HG02943 (cell line): ENCODE measurements at regions not wholly inside any gene's neighbourhood (a gene's known extent, or its start where the extent isn't known, plus 50 kb on each side); places are given as distances from the start of the nearest gene placed in this dataset.
"Not testable (repeated sequence)": the region's sequence is repeated elsewhere in the genome, so short reads cannot be mapped to it uniquely, and the experiment has no call there.

Experiments used
- ATAC-seq: cut with Tn5 transposase; IDR thresholded peaks from one replicate; pipeline ENCODE4 v1.9.1; 2021; ENCODE audit warnings: mild to moderate bottlenecking, low read depth, moderate library complexity; ENCODE audit not compliant: unreplicated experiment

DNA sequence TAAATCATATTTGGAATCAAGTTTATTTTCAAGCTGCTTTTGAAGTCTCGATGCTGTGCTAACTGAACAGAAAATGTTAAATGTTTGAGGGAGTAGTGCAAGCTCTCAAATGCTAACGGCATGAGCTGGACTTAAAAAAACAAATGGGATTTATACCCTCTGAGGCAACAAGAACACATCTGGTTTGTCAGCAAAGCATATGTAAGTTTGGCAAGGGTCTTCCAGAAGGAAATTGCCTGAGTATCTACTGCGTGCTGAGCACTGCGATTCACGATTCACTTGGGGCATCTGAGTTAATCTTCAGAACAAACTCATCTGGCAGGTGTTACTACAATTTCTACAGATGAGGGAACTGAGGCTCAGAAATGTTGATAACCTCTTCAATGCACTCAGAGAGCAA lies 98.4 kb upstream of the C9orf72 start:
- ATAC-seq = no peak

DNA sequence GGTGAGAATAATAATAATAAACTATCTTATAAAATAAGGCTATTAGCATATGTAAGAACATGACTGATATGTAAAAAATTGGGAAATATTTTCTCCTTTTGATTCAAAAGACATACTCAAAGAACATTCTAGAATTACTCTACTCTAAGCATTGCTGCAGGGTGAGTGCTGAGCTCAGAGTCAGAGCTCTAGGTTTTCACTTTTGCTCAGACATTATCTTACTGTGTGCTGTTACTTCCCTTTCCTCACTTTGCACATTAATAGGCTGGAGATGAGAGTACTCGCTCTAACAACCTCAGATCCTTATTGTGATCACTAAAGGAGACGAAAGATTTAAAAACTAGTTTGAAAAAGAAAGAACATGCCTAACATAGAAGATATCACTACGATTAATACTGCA lies 99.4 kb upstream of the C9orf72 start:
- no peak for ATAC-seq

DNA sequence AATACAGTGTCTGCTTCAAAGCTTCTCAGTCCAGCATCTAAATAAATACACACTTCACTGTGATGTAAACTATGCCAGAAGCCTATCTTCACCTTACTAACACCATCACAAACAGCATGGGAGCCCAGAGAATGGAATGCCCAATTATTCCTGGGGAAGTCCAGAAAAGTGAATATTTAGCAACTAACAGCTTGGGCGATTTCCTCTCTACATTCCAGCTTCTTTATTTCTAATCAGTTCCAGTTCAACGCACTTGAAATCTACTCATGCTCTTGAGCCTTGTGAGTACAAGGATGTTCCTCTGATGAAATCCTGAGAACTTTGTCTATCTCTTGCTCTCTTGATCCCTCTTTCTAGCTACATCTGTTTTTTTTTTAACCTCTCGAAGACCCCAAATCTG lies 100.4 kb upstream of the C9orf72 start:
- no peak for ATAC-seq

DNA sequence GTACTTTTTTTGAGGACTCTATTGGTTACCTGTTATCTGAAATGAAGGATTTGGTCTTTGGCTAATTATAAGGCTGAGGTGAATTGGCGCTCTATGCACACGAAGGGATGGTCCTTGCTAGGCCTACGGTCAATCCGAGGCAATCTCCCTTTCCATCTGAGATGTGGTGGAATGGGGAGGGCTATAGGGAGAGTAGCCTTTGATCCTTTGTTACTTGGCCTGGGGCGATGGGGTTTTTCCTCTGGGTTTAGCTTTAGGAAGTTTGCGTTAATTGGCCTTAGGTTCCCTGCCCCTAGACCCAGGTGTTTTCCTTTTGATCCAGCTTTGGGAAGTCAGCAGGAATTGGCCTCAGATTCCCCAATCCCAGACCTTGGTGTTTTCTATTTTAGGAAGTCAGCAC lies 102.1 kb upstream of the C9orf72 start:
- no peak for ATAC-seq

DNA sequence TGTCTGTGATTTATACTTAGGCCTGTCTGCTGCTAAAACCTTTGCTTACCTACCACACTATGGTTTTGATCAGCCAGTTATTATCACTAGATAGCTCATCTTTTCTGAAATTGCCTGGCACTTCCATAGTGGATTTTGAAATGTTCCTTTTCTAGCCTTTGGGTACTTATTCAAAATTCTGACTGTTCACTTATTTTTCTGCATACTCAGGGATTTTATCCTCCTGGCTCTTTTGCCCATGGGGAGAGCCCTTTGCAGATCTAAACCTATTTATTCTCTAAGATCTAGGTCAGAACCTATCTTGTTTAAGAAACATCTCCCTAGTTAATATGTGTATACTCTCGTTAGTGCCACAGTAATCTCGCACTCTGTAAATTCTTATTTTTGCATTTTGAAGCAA lies 103.5 kb upstream of the C9orf72 start:
- no peak for ATAC-seq

DNA sequence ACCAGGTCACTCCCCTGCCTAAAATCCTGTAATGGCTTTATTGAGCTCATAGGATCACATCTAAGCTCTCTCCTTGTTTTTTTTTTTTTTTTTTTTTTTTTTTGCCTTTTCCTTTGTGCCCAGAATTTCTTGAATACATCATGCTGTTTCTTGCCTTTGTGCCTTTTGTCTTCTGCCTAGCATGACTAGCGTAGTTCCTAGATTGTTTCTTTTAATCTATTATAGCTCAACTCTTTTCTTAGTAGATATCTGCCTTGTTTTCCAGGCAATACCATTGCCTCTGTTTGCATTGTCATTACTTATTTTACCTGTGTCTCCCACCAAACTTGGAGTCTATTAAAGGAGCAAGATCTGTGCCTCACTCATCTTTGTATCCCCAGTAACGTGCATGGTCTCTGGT lies 106.1 kb upstream of the C9orf72 start:
- ATAC-seq = no peak

DNA sequence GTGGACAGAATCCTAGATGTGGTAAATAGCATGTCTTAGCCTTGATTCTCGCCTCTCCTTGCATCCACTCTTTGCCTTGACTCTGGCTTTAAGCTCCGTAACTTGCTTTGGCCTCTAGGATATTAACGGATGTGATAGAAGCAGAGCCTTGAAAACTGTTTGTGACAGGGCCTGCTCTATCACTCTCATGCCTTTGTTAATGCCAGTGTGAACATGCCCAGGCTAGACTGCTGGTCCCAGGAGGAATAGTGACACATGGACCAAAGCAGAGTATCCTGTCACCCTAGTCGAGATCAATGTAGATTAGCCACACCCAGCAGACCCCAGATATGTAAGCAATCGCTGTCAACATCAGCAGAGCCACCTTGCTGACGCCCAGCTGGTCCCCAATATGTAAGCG lies 109.9 kb upstream of the C9orf72 start:
- ATAC-seq = no peak

DNA sequence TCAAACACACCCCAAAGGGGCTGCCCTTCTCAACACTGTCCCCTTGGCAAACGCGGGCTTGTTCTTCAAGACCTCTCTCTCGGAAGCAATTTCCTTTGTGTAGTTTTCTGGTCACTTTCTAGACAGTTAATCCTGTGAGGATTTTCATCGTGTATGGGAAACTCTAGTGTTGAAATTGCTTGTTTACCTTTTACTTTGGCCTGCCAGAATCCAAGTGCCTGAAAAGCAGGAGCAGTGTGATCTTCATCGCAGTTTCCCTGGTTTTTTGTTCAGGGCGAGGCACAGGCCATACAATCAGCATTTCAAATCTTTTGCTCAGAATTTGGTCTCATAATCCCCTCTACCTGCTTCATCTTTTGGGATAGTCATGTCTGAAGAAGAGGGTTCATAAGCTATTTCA lies 115.7 kb upstream of the C9orf72 start:
- no peak for ATAC-seq

DNA sequence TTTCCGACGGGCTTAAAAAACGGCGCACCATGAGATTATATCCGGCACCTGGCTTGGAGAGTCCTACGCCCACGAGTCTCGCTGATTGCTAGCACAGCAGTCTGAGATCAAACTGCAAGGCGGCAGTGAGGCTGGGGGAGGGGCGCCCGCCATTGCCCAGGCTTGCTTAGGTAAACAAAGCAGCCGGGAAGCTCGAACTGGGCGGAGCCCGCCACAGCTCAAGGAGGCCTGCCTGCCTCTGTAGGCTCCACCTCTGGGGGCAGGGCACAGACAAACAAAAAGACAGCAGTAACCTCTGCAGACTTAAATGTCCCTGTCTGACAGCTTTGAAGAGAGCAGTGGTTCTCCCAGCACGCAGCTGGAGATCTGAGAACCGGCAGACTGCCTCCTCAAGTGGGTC lies 117.5 kb upstream of the C9orf72 start:
- not testable (repeated sequence) for ATAC-seq

DNA sequence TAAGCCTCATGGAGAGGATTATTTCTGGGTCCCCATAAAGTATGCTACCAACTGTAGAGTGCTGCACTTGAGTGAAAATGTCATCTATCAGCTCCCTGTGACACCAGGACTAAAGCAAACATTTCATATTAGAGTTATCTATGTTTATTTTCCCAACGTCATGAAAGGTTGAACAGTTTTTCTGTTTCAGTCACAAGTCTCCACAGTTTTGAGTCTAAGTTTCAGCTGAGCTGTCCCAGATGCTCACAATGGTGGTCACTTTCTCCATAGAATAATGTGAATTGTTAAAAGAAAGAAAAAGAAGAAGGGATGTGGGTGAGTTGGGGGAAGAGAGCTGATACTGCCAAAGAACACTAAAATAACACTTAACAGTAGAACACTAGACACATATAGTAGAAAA lies 126.3 kb upstream of the C9orf72 start:
- no peak for ATAC-seq

DNA sequence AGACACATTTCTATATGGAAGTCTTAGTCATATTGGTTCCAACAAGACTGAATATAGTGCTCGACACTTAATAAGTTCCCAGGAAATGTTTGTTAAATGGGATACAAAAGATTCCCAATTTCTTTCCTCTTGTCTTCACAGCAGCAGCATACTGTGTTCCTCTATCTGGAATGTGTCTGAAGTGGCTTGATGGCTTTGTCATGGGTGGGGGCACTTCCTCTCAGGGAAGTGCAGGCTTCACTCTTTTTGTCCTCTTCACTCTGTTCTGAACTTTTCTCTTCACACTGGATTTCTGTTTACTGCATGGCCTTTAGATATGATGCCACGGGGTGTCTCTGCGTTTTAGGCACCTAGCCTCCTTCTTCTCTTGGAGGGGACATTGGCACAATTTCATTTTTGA lies 127.7 kb upstream of the C9orf72 start:
- ATAC-seq = no peak

DNA sequence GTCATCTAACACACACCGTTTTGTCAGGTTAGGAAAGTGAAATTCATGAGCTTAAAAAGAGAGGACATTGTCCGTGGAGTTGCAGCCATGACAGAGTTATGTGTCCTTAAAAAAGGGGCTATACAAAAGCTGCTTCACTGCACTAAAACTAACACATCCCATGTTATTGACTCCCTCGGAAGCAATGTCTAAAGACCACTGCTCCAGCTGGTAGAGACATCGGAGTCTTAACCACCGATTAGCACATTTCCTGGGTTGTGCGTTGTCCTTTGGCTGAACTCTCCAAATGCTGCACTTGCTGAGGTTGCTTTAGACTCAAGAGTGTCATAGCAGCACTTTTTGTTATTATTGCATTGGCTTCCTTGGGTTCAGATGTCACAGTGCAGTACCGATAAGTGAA lies 128.3 kb upstream of the C9orf72 start:
- ATAC-seq = no peak

DNA sequence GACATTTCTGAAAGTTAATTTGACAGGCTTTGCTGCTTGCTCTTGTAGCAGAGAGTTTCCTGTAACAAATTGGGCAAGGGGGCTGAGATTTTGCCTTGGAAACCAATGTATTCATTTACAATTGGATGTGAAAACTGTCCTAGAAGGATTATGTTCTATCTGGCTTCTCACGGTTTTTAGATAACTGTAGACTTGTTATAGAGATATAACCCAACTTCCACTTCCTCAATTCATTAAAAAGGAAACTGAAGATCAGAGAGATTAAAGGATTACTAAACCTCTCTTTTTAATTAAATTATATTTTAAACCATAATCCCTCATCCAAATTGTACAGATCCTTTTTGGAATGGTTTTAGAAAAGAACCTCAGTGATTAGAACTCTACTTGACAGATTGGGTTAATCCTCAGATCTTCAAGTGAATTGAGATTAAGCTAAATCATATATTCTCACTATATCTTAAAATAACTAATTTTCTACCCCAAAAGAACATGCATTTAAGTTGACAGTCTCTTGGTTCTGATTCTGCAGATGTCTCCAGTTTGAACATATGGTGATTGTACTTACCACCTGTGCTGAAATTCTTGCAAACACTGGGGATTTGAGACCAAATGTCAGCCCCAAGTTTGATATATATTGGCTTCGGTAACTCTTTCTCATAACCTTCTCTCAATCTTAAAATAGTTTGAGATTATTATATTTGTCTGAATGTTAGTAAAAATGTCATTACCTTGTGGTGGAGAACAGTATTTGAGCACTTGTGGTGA lies 130.1 kb upstream of the C9orf72 start:
- ATAC-seq = no peak

DNA sequence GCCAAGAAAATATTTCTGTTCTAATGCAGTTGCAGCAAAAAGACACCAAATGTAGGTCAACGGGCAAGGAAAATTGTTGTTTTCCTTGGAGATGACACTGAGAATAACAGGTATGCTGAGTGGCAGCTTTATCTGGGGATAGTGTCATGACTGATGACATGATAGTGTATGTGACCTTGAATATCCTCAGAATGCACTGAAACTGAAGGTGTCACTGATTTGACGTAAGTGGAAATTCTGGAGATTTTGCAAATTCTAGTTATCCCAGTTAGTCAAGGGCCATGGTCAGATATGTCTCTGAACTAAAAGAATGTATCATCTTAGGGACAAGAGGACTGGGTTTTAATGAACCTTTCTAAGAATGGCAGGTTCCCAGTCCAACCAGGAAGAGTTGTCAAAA lies 138.0 kb upstream of the C9orf72 start:
- ATAC-seq = no peak

DNA sequence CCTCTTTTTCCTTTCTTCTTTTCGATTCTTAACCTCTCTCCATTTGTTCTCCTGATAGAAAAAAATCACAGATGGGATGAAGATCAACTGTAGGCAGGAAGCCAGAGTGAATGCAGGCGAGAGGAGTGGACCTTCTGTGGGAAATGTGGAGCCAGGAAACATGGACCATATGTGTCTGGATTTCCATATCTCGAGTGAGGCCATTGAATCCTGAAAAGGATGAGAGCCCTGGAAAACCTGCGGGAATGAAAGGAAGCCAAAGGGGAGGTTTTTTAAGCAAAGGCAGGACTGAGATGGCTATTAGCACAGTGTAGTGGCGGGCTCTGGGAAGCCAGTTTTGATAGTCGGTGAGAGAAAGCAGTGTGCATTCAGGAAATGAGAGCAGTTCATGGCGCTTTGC lies 139.5 kb upstream of the C9orf72 start:
- no peak for ATAC-seq

DNA sequence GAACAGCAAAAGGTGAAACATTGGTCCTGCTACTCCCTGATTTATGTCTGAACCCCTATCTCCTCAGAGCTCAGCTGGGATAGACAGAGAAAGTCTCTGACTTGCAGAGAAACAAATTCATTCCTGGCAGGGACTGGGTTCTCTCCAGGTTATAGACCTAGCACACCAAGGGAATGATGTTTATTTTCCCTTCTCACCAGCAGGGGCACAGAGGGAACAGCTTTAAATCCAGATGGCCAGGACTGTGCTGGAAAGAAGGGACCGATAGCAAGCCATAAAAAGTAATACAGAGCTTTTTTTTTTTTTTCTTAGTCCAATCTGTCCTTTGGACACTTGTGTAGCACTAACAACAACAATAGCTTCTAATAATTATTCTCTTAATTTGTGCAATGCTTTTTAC lies 141.1 kb upstream of the C9orf72 start:
- ATAC-seq = no peak

DNA sequence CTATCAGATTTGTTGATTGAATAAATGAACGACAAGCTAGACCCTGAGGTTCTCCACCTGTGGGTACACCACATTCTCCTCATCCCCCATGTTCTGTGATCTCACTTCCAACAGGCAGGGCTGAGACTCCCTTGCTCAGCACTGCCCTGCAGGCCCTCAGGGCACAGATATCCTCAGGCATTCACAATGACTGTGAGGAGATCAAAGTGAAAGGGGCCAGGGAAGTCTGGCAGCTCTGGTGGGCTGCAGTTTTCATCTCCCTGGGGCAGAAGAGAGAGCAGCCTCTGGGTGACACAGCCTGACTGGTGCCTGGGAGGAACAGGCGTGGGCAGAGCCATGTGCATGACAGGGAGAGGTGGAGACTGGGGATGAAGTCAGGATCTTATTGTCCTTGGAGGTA lies 142.4 kb upstream of the C9orf72 start:
- no peak for ATAC-seq

DNA sequence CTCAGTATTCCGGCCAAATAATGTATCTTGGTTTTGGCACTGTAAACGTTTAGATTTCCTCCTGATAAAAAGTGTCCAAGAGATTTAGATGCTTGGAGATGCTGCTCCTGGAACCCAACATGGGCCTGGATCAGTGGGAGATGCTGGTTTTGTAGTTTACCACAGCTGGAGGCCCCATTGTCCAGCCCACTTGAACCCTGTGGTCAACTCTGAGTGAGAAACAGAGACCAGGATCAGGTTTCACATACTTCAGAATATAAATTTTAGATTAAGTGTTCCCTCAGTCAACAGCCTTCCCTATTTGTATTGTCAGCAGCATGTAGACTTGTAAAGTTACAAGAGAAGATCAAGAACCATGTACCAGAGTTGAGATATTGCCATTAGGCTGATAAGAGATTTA lies 144.7 kb upstream of the C9orf72 start:
- no peak for ATAC-seq

DNA sequence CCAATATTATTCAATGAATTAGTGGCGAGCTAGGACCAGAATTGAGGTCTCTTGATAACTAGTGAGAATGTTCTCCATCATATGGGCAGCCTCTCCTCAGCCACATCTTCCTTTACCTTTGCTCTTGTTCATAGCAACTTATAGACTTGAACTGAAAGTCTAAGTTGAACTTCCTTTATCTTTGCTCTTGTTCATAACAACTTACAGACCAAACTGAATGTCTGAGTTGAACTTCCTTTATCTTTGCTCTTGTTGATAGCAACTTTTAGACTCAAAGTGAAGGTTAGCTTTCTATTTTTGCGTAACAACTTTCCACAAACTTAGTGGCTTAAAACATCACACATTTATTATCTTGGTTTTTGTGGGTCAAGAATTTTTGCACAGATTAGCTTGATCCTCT lies 146.4 kb upstream of the C9orf72 start:
- ATAC-seq = no peak

DNA sequence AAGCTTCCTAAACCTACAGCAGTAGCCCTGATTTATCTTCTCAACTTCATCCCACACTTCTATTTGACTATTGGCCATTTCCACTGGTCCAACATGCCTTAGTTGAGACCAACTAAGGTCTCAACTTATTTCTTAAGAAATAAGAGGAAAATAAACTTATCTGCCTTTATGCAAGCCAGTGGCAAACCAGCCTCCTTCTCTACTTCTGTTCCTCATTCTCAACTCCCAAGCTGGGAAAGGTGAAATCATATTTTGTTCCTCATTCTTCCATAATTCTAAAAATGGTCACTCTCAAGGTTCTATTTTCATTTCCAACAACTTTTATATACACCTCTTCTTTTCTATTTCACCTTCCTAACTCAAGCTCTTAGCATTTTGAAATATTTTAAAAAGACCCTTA lies 149.6 kb upstream of the C9orf72 start:
- no peak for ATAC-seq

DNA sequence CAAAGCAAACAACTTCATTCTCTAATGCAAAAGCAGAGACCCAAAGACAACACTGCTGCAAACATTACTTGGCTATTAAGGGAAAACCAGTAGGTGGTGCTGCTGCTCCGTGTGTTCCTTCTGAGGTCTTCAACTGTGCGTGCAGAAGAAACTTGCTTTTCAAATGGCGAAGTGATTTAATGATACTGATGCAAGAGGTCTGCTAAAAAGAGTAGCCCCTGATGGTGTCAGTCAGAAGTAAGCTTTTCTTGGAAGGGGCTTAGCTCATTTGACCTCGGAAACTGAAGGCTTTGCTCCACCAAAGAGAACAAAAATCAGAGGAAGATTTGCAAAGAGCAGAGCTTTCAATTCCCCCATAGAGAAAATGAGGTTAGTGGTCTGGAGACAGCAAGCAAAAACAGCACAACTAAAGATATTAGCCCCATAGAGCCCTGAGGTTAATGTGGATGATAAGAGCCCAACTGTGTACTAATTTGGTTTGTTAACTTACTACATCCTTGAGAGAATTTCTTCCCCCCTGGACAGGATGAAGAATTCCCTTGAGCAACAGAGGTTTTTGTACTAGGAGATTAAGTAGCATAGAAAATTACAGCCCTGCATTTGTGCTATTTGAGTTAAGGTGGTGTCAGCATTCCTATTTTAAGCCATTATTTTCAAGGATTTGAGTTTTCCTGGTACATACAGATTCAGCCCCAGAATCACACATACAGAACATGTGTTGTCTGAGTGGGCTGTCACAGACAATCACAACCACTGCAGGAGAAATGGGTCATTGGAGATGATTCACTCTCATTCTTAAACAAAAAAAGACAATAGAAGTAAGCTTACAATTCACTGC lies 153.2 kb upstream of the C9orf72 start:
- ATAC-seq = peak; percentile 72

DNA sequence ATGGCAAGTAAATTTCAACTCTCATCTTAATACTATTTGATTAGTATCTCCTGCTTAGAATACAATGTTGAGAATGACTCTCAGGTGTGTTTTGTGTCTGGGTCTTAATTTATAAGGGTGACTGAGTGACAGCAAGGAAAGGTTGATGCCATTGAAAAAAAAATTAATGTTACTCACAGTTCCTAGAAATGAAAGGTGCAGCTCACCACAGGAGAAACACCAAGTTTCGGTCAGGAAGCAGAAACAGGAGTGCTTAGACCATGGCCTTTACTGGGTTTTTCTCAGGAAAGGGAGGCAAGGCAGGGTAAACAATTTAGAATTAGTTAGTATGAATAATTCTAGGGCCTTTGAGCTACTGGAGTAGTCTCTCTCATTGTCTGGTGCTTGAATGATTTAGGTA lies 159.2 kb upstream of the C9orf72 start:
- no peak for ATAC-seq
